Neural cell (in vitro differentiated cells): ENCODE measurements at regions not wholly inside any gene's neighbourhood (a gene's known extent, or its start where the extent isn't known, plus 50 kb on each side); places are given as distances from the start of the nearest gene placed in this dataset.

Experiments
- H2AFZ ChIP-seq: fragments of 200-600, 300-800 bp; sonication (generic), shearing (Covaris generic); 2 replicates; pipeline ENCODE4 v1.6.0; 2014; ENCODE audit warnings: low read depth, mild to moderate bottlenecking, antibody characterized with exemption, low read length, moderate library complexity
- H3F3A ChIP-seq: fragments of 200-600 bp; shearing (Covaris generic); 2 replicates; pipeline ENCODE4 v1.6.1; 2016; ENCODE audit warnings: mild to moderate bottlenecking, moderate library complexity, mixed read lengths, antibody characterized with exemption, low read length; ENCODE audit not compliant: insufficient read depth, poor library complexity, severe bottlenecking
- H3K27ac ChIP-seq: fragments of 200-600, 300-800 bp; sonication (generic), shearing (Covaris generic); 2 replicates; pipeline ENCODE4 v1.5.1; 2014; ENCODE audit warnings: mild to moderate bottlenecking, low read length, moderate library complexity
- H3K27me3 ChIP-seq: fragments of 300-800, 200-600 bp; sonication (generic), shearing (Covaris generic); 2 replicates; pipeline ENCODE4 v1.6.0; 2014; ENCODE audit warnings: mild to moderate bottlenecking, low read depth, low read length, moderate library complexity; ENCODE audit not compliant: insufficient read depth
- H3K36me3 ChIP-seq: fragments of 300-800, 200-600 bp; sonication (generic), shearing (Covaris generic); 2 replicates; pipeline ENCODE4 v1.5.1; 2014; ENCODE audit warnings: mild to moderate bottlenecking, antibody characterized with exemption, low read length, moderate library complexity; ENCODE audit not compliant: insufficient read depth
- H3K4me2 ChIP-seq: fragments of 300-800, 200-600 bp; sonication (generic), shearing (Covaris generic); 2 replicates; pipeline ENCODE4 v1.6.0; 2014; ENCODE audit warnings: mild to moderate bottlenecking, low read length
- H3K4me3 ChIP-seq: fragments of 300-800, 200-600 bp; sonication (generic), shearing (Covaris generic); 2 replicates; pipeline ENCODE4 v1.5.1; 2014; ENCODE audit warnings: mild to moderate bottlenecking, low read length, moderate library complexity
- H3K79me2 ChIP-seq: fragments of 200-600 bp; shearing (Covaris generic); replicated peaks from 2 replicates; pipeline ENCODE4 v1.6.0; 2014; ENCODE audit warnings: mild to moderate bottlenecking, low read length, moderate library complexity; ENCODE audit not compliant: insufficient read depth
- H3K9ac ChIP-seq: fragments of 300-800, 200-600 bp; sonication (generic), shearing (Covaris generic); 2 replicates; pipeline ENCODE4 v1.6.1; 2016; ENCODE audit warnings: mild to moderate bottlenecking, low read length, mixed read lengths
- H3K9me2 ChIP-seq: fragments of 200-600 bp; shearing (Covaris generic); 2 replicates; pipeline ENCODE4 v1.6.1; 2016; ENCODE audit warnings: mild to moderate bottlenecking, low read length, mixed read lengths; ENCODE audit not compliant: insufficient read depth
- H3K9me3 ChIP-seq: fragments of 200-600, 300-800 bp; sonication (generic), shearing (Covaris generic); 2 replicates; pipeline ENCODE4 v1.6.1; 2016; ENCODE audit warnings: mild to moderate bottlenecking, mixed run types, low read length, moderate library complexity, mixed read lengths
- H4K20me1 ChIP-seq: fragments of 200-600 bp; shearing (Covaris generic); 2 replicates; pipeline ENCODE4 v1.6.1; 2016; ENCODE audit warnings: mild to moderate bottlenecking, mixed run types; ENCODE audit not compliant: insufficient read depth
- CTCF ChIP-seq: fragments of 450-650 bp; IDR thresholded peaks from 2 replicates; pipeline ENCODE4 v1.5.1; 2014; ENCODE audit warnings: antibody characterized with exemption, mild to moderate bottlenecking, moderate library complexity; ENCODE audit not compliant: poor library complexity, severe bottlenecking
- EP300 ChIP-seq: fragments of 450-650 bp; conservative IDR thresholded peaks from 2 replicates; pipeline ENCODE4 v1.6.1; 2014; ENCODE audit warnings: antibody characterized with exemption, mild to moderate bottlenecking, moderate library complexity; ENCODE audit not compliant: poor library complexity, severe bottlenecking
- EZH2 ChIP-seq: fragments of 200-600, 300-800 bp; shearing (Covaris generic), sonication (generic); IDR thresholded peaks from 2 replicates; pipeline ENCODE4 v1.6.1; 2014; ENCODE audit warnings: antibody characterized with exemption, low read length, borderline replicate concordance, mild to moderate bottlenecking; ENCODE audit not compliant: insufficient read depth, poor library complexity, severe bottlenecking
- MXI1 ChIP-seq: fragments of 450-650 bp; conservative IDR thresholded peaks from 2 replicates; pipeline ENCODE4 v1.6.1; 2014; ENCODE audit warnings: antibody characterized with exemption, mild to moderate bottlenecking; ENCODE audit not compliant: poor library complexity, severe bottlenecking
- POLR2AphosphoS5 ChIP-seq: IDR thresholded peaks from 2 replicates; pipeline ENCODE4 v1.6.1; 2012
- RAD21 ChIP-seq: fragments of 450-650 bp; conservative IDR thresholded peaks from 2 replicates; pipeline ENCODE4 v1.6.1; 2014; ENCODE audit warnings: antibody characterized with exemption, mild to moderate bottlenecking, moderate library complexity
- REST ChIP-seq: IDR thresholded peaks from 2 replicates; pipeline ENCODE4 v1.6.1; 2012; ENCODE audit warnings: borderline replicate concordance
- SMC3 ChIP-seq: fragments of 450-650 bp; conservative IDR thresholded peaks from 2 replicates; pipeline ENCODE4 v1.6.1; 2014; ENCODE audit warnings: antibody characterized with exemption, mild to moderate bottlenecking, moderate library complexity; ENCODE audit not compliant: poor library complexity
- TAF1 ChIP-seq: IDR thresholded peaks from 2 replicates; pipeline ENCODE4 v1.6.1; 2012; ENCODE audit warnings: low read depth

- Histone ChIP-seq H3K36me3 (no peaks in the 10 kb centered on the region), H3K4me3 (no peak overlapping the region), H3K9me2 (no peaks in the 10 kb centered on the region), H2AFZ (no peak overlapping the region), H3K79me2 (no peaks in the 10 kb centered on the region), H3K9ac (no peak overlapping the region), H3K4me2 (no peak overlapping the region), H3K27me3 (no peaks in the 10 kb centered on the region), H4K20me1 (no peaks in the 10 kb centered on the region), H3F3A (no peaks in the 10 kb centered on the region), H3K9me3 (no peaks in the 10 kb centered on the region), H3K27ac (no peak overlapping the region)
- TF ChIP-seq TAF1 (no peak), EZH2 (no peak), REST (no peak), MXI1 (no peak), CTCF (no peak), POLR2AphosphoS5 (no peak), EP300 (no peak), RAD21 (no peak), SMC3 (no peak)
These were observed 289.2 kb downstream of the ZSWIM6 start for GRCh38 chr5:61621202-61621650.

GRCh38 chr5:61622156-61622555 lies 290.1 kb downstream of the ZSWIM6 start:
- no peak overlapping the region for H3K9ac ChIP-seq
- TF ChIP-seq POLR2AphosphoS5 (no peak), REST (no peak)
- no peaks in the 10 kb centered on the region for H3F3A ChIP-seq
- no peaks in the 10 kb centered on the region for H3K9me2 ChIP-seq
- no peaks in the 10 kb centered on the region for H3K79me2 ChIP-seq
- H3K27me3 ChIP-seq = no peaks in the 10 kb centered on the region
- no peak overlapping the region for H3K4me2 ChIP-seq
- no peak overlapping the region for H3K4me3 ChIP-seq
- H3K36me3 ChIP-seq = no peaks in the 10 kb centered on the region
- H3K27ac ChIP-seq = no peak overlapping the region
- no peaks in the 10 kb centered on the region for H4K20me1 ChIP-seq
- no peak overlapping the region for H2AFZ ChIP-seq
- H3K9me3 ChIP-seq = no peaks in the 10 kb centered on the region
